Breast epithelium (tissue), 4 donors: ENCODE measurements at regions not wholly inside any gene's neighbourhood (a gene's known extent, or its start where the extent isn't known, plus 50 kb on each side); places are given as distances from the start of the nearest gene placed in this dataset.
"Not testable (repeated sequence)": the region's sequence is repeated elsewhere in the genome, so short reads cannot be mapped to it uniquely, and the experiment has no call there.

Experiments used
- DNase-seq, 2 donors: peaks; one replicate each; pipeline ENCODE4 v3.0.0-alpha.2; 2019; ENCODE audit warnings: low spot score in 2 of 2
- H3K27ac ChIP-seq, 2 donors: fragments of 200-600 bp; sonication (generic) in 1 of 2; one replicate each; pipeline ENCODE4 v1.5.1; 2016 to 2019; ENCODE audit warnings: mild to moderate bottlenecking in 1 of 2
- H3K27me3 ChIP-seq, 2 donors: fragments of 200-600 bp; sonication (generic) in 1 of 2; one replicate each; pipeline versions ENCODE4 v1.5.1 to v1.6.0; 2017 to 2019; ENCODE audit warnings: control low read depth in 1 of 2, mild to moderate bottlenecking in 1 of 2
- H3K36me3 ChIP-seq: fragments of 200-600 bp; one replicate; pipeline ENCODE4 v1.5.1; 2019
- H3K4me1 ChIP-seq, 2 donors: fragments of 200-600 bp; sonication (generic); one replicate each; pipeline ENCODE4 v1.5.1; 2016 to 2019; ENCODE audit warnings: control low read depth in 1 of 2
- H3K4me3 ChIP-seq, 3 donors: fragments of 200-600 bp; sonication (generic); 1 replicate in 2 of 3; 2 replicates in 1 of 3; pipeline ENCODE4 v1.5.1; 2016 to 2019; ENCODE audit warnings: mild to moderate bottlenecking in 3 of 3, moderate library complexity in 2 of 3
- H3K9me3 ChIP-seq, 2 donors: fragments of 200-600 bp; sonication (generic) in 1 of 2; one replicate each; pipeline ENCODE4 v1.5.1; 2016 to 2019; ENCODE audit warnings: control low read depth in 1 of 2
- POLR2A ChIP-seq: fragments of 450-650 bp; IDR thresholded peaks from one replicate; pipeline ENCODE4 v1.6.1; 2016; ENCODE audit warnings: antibody characterized with exemption, mild to moderate bottlenecking, moderate library complexity
- POLR2AphosphoS5 ChIP-seq, 3 donors: sonication (generic); formaldehyde crosslinking; IDR thresholded peaks; one replicate each; pipeline ENCODE4 v1.6.1; 2017; ENCODE audit warnings: antibody characterized with exemption in 3 of 3
- intact Hi-C: fragments of 100-400 bp; cut with DNase I; formaldehyde crosslinking; loops from one replicate; pipeline ENCODE4 v1.15.1; 2023; ENCODE audit warnings: low total_unique reads
- TF ChIP-seq, protein P1 (sequence below), 3 donors: fragments of 450-650 bp; IDR thresholded peaks; one replicate each; pipeline ENCODE4 v1.5.1; 2016 to 2017; ENCODE audit warnings: antibody characterized with exemption in 3 of 3, mild to moderate bottlenecking in 3 of 3, moderate library complexity in 3 of 3

GRCh38 chr17:53219821-53220220 is 602.9 kb upstream of the KIF2B start:
- TF ChIP-seq POLR2AphosphoS5 (IDR thresholded peaks at IDR 0.05) (no peak), POLR2A (no peak)
- TF ChIP-seq, protein P1, sequence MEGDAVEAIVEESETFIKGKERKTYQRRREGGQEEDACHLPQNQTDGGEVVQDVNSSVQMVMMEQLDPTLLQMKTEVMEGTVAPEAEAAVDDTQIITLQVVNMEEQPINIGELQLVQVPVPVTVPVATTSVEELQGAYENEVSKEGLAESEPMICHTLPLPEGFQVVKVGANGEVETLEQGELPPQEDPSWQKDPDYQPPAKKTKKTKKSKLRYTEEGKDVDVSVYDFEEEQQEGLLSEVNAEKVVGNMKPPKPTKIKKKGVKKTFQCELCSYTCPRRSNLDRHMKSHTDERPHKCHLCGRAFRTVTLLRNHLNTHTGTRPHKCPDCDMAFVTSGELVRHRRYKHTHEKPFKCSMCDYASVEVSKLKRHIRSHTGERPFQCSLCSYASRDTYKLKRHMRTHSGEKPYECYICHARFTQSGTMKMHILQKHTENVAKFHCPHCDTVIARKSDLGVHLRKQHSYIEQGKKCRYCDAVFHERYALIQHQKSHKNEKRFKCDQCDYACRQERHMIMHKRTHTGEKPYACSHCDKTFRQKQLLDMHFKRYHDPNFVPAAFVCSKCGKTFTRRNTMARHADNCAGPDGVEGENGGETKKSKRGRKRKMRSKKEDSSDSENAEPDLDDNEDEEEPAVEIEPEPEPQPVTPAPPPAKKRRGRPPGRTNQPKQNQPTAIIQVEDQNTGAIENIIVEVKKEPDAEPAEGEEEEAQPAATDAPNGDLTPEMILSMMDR (IDR thresholded peaks at IDR 0.05): no peak

DNA sequence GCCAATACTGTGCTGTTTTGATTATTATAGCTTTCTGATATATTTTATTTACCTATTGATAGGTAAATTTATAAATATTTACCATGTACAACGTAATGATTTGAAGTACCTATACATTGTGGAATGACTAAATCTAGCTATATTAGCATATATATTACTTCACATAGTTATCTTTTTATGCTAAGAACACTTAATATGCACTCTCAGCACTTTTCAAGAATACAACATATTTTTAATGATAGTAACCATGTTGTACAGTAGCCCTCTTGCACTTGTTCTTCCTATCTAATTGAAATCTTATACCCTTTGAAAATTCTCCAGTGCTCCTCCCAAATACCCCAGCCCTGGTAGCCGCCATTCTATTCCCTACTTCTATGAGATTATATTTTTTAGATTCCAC is 604.0 kb upstream of the KIF2B start:
- TF ChIP-seq POLR2AphosphoS5 (IDR thresholded peaks at IDR 0.05) (no peak), POLR2A (no peak)
- TF ChIP-seq, protein P1 (IDR thresholded peaks at IDR 0.05): no peak
- H3K27me3 ChIP-seq: no peaks in the 10 kb centered on the region
- H3K4me1 ChIP-seq: no peaks in the 10 kb centered on the region
- no peak for DNase-seq
- H3K36me3 ChIP-seq: no peaks in the 10 kb centered on the region
- intact Hi-C loops: no loop called here
- H3K27ac ChIP-seq: no peak overlapping the region
- no peak overlapping the region for H3K4me3 ChIP-seq
- H3K9me3 ChIP-seq: peaks cover 0 to 16% of the 10 kb centered on the region in 2 donors

More at GRCh38 chr17:53219821-53220220, 602.9 kb upstream of the KIF2B start:
- Histone ChIP-seq H3K36me3 (no peaks in the 10 kb centered on the region), H3K9me3 (peaks cover 0 to 14% of the 10 kb centered on the region in 2 donors), H3K4me3 (no peak overlapping the region), H3K27ac (no peak overlapping the region), H3K27me3 (no peaks in the 10 kb centered on the region), H3K4me1 (no peaks in the 10 kb centered on the region)
- intact Hi-C loops: no loop called here
- no peak for DNase-seq

DNA sequence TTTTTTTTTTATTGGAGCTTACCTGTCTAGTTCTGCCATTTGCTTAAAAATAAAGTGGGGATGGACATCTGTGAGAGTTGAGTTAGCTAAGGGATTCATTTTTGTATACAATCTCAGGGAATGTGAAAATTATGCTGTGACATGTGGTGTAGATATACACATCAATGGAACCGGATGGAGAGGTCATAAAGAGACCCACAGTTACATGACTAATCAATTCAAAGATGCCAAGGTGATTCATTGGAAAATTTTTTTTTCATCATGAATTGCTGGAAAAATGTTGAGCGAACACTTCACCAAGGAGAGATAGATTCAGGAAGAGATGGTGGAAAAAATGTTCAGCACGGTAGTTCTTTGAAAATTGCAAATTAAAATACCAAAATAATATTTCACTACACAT is 605.4 kb upstream of the KIF2B start:
- H3K27me3 ChIP-seq: no peaks in the 10 kb centered on the region
- TF ChIP-seq POLR2AphosphoS5 (IDR thresholded peaks at IDR 0.05) (no peak), POLR2A (no peak)
- H3K36me3 ChIP-seq: no peaks in the 10 kb centered on the region
- intact Hi-C loops: no loop called here
- no peaks in the 10 kb centered on the region for H3K4me1 ChIP-seq
- no peak overlapping the region for H3K4me3 ChIP-seq
- H3K9me3 ChIP-seq: peaks cover 0 to 16% of the 10 kb centered on the region in 2 donors
- no peak overlapping the region for H3K27ac ChIP-seq
- DNase-seq: no peak

- intact Hi-C loops, H3K27ac ChIP-seq, H3K4me3 ChIP-seq, H3K9me3 ChIP-seq, H3K27me3 ChIP-seq, H3K4me1 ChIP-seq, H3K36me3 ChIP-seq, DNase-seq: not testable (repeated sequence)
Measured at GRCh38 chr17:53208935-53209334, 613.8 kb upstream of the KIF2B start.

DNA sequence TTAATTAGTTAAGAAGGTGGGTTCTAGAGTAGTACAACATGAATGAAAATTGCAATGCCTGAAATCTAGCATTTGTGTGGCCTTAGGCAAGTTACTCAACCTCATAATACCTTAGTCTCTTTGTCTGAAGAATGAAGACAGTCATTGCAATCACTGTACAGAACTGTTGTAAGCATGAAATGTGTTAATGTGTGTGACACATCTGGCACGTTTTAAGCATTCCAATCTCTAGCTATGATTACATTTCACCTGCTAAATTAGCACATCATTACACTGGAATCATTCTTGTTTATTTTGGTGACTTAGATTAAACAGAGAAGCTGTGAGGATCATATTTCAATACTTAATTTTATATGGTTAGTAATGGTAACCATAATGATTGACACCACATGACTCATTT is 629.7 kb upstream of the KIF2B start:
- no peak for TF ChIP-seq POLR2AphosphoS5 (IDR thresholded peaks at IDR 0.05)
- TF ChIP-seq, protein P1 (IDR thresholded peaks at IDR 0.05): no peak
- no peak for TF ChIP-seq POLR2A
- no peaks in the 10 kb centered on the region for H3K36me3 ChIP-seq
- H3K9me3 ChIP-seq: no peaks in the 10 kb centered on the region
- DNase-seq: no peak
- no peaks in the 10 kb centered on the region for H3K4me1 ChIP-seq
- H3K27me3 ChIP-seq: no peaks in the 10 kb centered on the region
- intact Hi-C loops: no loop called here
- H3K4me3 ChIP-seq: no peak overlapping the region
- no peak overlapping the region for H3K27ac ChIP-seq

- no peaks in the 10 kb centered on the region for H3K36me3 ChIP-seq
- no peak overlapping the region for H3K27ac ChIP-seq
- DNase-seq: no peak
- no peaks in the 10 kb centered on the region for H3K4me1 ChIP-seq
- TF ChIP-seq, protein P1 (IDR thresholded peaks at IDR 0.05): no peak
- TF ChIP-seq POLR2AphosphoS5 (IDR thresholded peaks at IDR 0.05) (no peak), POLR2A (no peak)
- intact Hi-C loops: no loop called here
- H3K27me3 ChIP-seq: no peaks in the 10 kb centered on the region
- H3K9me3 ChIP-seq: no peaks in the 10 kb centered on the region
- no peak overlapping the region for H3K4me3 ChIP-seq
Measured at GRCh38 chr17:53191878-53192277, 630.8 kb upstream of the KIF2B start.
